Omental fat pad (tissue), 3 donors: ENCODE measurements at regions not wholly inside any gene's neighbourhood (a gene's known extent, or its start where the extent isn't known, plus 50 kb on each side); places are given as distances from the start of the nearest gene placed in this dataset.

Source experiments
- ATAC-seq: fragments of 150-250 bp; one replicate; pipeline ENCODE4 v1.9.1; 2016; ENCODE audit warnings: mild to moderate bottlenecking, moderate library complexity; ENCODE audit not compliant: low FRiP score
- DNase-seq: peaks from one replicate; pipeline ENCODE4 v3.0.0-alpha.2; 2019; ENCODE audit warnings: low spot score
- TF ChIP-seq, protein P1 (sequence below), 3 donors: fragments of 450-650 bp; IDR thresholded peaks; one replicate each; pipeline ENCODE4 v1.5.1; 2016 to 2017; ENCODE audit warnings: antibody characterized with exemption in 3 of 3, mild to moderate bottlenecking in 3 of 3, moderate library complexity in 2 of 3

GRCh38 chr9:13688223-13688989, 408.9 kb upstream of the MPDZ start:
- no peak for ATAC-seq
- DNase-seq, result no peak
- TF ChIP-seq, protein P1, sequence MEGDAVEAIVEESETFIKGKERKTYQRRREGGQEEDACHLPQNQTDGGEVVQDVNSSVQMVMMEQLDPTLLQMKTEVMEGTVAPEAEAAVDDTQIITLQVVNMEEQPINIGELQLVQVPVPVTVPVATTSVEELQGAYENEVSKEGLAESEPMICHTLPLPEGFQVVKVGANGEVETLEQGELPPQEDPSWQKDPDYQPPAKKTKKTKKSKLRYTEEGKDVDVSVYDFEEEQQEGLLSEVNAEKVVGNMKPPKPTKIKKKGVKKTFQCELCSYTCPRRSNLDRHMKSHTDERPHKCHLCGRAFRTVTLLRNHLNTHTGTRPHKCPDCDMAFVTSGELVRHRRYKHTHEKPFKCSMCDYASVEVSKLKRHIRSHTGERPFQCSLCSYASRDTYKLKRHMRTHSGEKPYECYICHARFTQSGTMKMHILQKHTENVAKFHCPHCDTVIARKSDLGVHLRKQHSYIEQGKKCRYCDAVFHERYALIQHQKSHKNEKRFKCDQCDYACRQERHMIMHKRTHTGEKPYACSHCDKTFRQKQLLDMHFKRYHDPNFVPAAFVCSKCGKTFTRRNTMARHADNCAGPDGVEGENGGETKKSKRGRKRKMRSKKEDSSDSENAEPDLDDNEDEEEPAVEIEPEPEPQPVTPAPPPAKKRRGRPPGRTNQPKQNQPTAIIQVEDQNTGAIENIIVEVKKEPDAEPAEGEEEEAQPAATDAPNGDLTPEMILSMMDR (IDR thresholded peaks at IDR 0.05), result no peak

DNA sequence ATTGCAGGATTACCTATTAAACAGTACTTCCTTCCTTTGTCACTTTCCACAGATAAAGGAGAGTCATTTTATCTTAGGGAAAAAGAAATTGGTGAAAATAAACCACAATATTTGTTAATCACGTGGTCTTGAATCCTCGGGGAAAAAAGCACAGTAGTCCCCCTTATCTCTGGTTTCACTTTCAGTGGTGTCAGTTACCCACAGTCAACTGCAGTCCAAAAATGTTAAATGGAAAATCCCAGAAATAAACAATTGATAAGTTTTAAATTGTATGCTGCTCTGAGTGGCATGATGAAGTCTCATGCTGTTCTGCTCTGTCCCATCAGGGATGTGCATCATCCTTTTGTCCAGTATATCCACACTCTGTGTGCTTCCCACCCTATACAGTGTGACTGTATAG, 405.2 kb upstream of the MPDZ start:
- TF ChIP-seq, protein P1 (IDR thresholded peaks at IDR 0.05), result no peak
- ATAC-seq (no peak), DNase-seq (no peak)

DNA sequence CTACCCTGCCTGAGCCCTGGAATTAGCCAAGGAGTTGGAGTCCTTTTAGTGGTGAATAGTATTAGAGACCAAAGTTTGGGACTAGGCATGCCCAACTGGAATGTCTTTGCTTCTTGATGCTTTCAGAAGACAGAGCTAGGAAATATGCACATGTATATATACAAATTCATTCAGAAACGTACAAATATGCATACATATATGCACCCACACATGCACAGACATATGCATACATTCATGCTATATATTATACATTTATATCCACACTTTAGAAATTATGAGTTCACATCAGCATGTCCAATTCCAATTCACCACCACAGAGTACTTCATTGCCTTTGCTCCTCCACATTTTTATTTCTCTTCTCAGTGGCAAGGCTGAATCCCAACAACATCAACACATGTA, 398.3 kb upstream of the MPDZ start:
- TF ChIP-seq, protein P1 (IDR thresholded peaks at IDR 0.05), result no peak
- DNase-seq (no peak), ATAC-seq (no peak)

DNA sequence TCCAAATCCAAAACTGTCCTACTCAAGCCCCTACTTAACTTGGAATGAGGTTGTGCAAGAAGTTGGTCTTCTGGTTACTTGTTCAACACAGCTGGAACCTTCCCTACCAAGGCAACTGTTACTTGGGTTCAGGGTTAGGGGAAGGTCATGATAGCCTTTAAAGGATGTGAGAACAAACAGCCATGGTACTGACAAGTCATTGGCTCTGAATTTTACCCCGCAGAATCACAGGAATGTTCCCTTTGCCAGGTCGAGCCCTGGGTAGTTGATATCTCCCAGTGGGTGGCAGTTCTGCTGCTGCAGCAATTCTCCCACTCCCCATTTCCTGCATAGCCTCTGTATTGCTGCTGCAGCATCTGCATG, 396.1 kb upstream of the MPDZ start:
- ATAC-seq (no peak), DNase-seq (no peak)
- TF ChIP-seq, protein P1 (IDR thresholded peaks at IDR 0.05), result no peak

GRCh38 chr9:13674926-13675637, 395.6 kb upstream of the MPDZ start:
- TF ChIP-seq, protein P1 (IDR thresholded peaks at IDR 0.05), result no peak
- ATAC-seq, result no peak
- DNase-seq, result no peak

DNA sequence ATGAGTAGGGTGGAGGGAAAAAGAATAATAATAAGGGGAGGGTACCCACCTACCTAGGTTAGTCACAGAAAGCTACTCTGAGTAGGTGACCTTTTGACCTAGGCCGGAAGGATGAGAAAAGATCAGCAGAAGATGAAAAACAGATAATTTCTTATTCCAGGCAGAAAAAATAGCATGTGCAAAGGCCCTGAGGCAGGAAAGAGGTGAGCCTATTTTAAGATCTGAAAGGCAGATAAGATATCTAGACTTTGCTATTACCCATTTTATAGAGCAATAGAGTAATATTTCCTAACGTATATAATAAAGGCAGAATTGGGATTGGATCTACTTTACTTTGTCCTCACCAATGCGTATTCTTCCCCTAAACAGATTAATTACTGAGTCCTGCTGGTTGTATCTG, 393.9 kb upstream of the MPDZ start:
- no peak for ATAC-seq
- TF ChIP-seq, protein P1 (IDR thresholded peaks at IDR 0.05), result no peak
- DNase-seq, result no peak
